ENCODE measurements at regions not wholly inside any gene's neighbourhood (a gene's known extent, or its start where the extent isn't known, plus 50 kb on each side); places are given as distances from the start of the nearest gene placed in this dataset.
"Not testable (repeated sequence)": the region's sequence is repeated elsewhere in the genome, so short reads cannot be mapped to it uniquely, and the experiment has no call there.

DNA sequence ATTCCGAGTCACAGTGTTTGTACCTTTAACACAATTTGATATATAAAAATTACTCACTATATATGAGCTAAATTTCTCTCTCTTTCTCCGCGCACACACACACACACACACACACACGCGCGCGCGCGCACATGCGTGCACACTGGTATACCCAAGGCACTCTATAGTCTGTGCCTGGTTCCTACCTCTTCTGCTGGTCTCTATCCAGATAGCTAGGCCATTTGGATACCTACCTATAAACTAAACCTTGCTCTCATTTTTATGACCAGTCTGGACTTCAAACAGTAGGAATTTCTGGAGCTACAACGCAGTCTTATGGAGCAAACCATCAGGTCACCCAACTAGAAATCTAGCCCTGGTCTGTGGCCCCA lies 97.1 kb upstream of the MAGI3 start:
- no peak overlapping the region for H3K4me3 ChIP-seq (ENCODE audit: low read depth, low read length)
- TF ChIP-seq CTCF (IDR thresholded peaks at IDR 0.05; ENCODE audit: low read depth, low read length), result no peak
- in situ Hi-C loops (cut with HindIII; ENCODE audit: low sequenced_read_pairs), result no loop called here
- no peak for DNase-seq (ENCODE audit: low read depth, low spot score)

DNA sequence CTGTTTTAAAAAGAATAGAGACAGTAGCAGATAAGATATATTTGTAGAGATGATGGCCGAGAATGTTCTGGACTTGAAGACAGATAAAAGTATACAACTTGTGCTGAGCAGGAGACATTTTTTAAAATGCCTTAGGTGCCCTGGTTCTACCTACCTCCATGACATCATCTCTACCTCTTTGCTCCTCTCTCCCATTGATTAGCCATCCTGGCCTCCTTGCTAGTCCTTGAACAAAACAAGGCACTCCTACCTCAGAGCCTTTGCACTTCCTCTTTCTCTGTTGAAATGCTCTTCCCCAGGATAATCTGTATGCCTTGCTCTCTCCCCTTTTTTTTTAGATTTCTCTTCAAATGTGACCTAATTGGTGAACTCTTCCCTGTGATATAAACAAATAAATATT lies 92.6 kb upstream of the MAGI3 start:
- in situ Hi-C loops (cut with HindIII; ENCODE audit: low sequenced_read_pairs), result no loop called here
- no peak for TF ChIP-seq CTCF (IDR thresholded peaks at IDR 0.05; ENCODE audit: low read depth, low read length)
- H3K4me3 ChIP-seq (ENCODE audit: low read depth, low read length), result no peak overlapping the region
- DNase-seq (ENCODE audit: low read depth, low spot score), result no peak

DNA sequence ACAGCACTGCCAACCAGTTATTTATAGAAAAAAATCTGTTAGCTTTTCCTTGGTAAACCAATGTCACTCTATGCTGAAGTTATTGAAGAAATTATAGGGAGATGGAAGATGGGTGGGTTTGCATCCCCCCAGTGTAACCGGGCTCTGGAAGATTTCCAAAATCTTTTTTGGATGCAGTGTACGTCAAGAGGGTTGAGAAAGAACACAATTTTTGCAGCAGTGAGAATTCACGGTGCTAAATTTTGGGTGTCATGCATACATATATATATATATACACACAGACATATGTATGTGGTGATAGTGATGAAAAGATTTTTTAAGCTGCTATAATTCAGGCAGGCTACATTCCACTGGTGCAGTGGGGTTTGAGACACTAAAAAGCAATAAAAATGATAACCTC lies 91.4 kb upstream of the MAGI3 start:
- DNase-seq (ENCODE audit: low read depth, low spot score), result no peak
- TF ChIP-seq CTCF (IDR thresholded peaks at IDR 0.05; ENCODE audit: low read depth, low read length), result no peak
- in situ Hi-C loops (cut with HindIII; ENCODE audit: low sequenced_read_pairs), result no loop called here
- H3K4me3 ChIP-seq (ENCODE audit: low read depth, low read length), result no peak overlapping the region

DNA sequence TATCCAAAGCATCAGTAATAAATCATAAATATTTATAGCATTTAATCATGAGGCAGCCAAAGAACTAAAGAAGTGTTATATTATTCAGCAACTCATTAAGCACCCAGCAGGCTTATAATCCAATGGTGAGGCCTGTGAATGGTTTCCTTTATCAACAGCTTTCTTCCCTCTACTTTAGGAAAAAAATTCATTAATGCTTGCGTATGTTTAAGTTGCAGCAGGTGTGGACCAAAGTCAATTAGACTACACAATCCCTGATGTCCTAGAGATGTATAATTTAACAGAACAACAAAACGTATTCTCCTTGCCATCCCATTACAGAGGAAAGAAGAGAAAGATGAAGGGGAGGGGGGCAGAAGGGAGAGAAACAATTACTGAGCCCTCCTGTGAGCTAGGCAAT lies 87.7 kb upstream of the MAGI3 start:
- H3K4me3 ChIP-seq (ENCODE audit: low read depth, low read length), result no peak overlapping the region
- no peak for TF ChIP-seq CTCF (IDR thresholded peaks at IDR 0.05; ENCODE audit: low read depth, low read length)
- in situ Hi-C loops (cut with HindIII; ENCODE audit: low sequenced_read_pairs), result no loop called here
- DNase-seq (ENCODE audit: low read depth, low spot score), result no peak

GRCh38 chr1:113303267-113303666 lies 87.0 kb upstream of the MAGI3 start:
- DNase-seq (ENCODE audit: low read depth, low spot score), result no peak
- TF ChIP-seq CTCF (IDR thresholded peaks at IDR 0.05; ENCODE audit: low read depth, low read length), result no peak
- in situ Hi-C loops (cut with HindIII; ENCODE audit: low sequenced_read_pairs), result no loop called here
- no peak overlapping the region for H3K4me3 ChIP-seq (ENCODE audit: low read depth, low read length)

DNA sequence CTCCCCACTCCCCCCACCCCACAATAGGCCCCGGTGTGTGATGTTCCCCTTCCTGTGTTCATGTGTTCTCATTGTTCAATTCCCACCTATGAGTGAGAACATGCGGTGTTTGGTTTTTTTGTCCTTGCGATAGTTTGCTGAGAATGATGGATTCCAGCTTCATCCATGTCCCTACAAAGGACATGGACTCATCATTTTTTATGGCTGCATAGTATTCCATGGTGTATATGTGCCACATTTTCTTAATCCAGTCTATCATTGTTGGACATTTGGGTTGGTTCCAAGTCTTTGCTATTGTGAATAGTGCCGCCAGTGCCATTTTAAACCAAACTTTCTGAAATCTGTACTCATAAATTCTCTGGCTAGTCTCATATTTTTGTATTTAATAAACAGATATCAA lies 85.3 kb upstream of the MAGI3 start:
- in situ Hi-C loops (cut with HindIII; ENCODE audit: low sequenced_read_pairs); H3K4me3 ChIP-seq (ENCODE audit: low read depth, low read length); DNase-seq (ENCODE audit: low read depth, low spot score): not testable (repeated sequence)

DNA sequence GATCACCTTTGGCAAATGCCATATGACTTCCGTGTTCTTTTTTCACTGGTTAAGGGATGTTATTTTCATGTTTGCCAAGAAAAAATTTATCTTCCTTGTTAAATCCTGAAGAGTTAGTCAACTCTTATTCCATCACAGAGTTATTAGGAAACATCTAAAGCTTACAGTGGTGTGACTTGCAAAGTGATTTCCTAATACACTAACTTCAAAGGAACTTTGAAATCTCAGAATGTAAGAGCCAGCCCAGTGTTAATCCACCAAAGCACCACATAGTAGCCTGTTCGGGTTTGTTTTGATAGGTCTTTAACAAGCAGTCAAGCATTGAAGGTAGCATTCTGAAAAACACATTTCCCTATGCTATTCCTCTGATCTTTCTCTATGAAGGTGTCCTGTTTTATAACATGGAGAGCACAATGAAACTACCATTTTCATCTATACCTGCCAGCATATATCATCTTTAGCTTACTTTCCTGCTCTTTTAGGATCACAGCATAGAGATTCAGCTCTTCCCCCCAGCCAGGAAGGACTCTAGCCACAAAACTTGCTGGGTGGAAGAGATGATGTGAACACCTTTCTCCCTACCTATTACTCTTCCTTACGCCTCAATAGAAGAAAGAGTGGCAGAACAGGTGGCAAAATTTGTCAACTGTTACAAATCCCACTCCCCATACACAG lies 82.4 kb upstream of the MAGI3 start:
- in situ Hi-C loops (cut with HindIII; ENCODE audit: low sequenced_read_pairs), result no loop called here
- DNase-seq (ENCODE audit: low read depth, low spot score), result no peak
- no peak overlapping the region for H3K4me3 ChIP-seq (ENCODE audit: low read depth, low read length)
- no peak for TF ChIP-seq CTCF (IDR thresholded peaks at IDR 0.05; ENCODE audit: low read depth, low read length)

- DNase-seq (ENCODE audit: low read depth, low spot score); H3K4me3 ChIP-seq (ENCODE audit: low read depth, low read length); in situ Hi-C loops (cut with HindIII; ENCODE audit: low sequenced_read_pairs): not testable (repeated sequence)
These were observed 77.7 kb upstream of the MAGI3 start for GRCh38 chr1:113312651-113313050.

All from astrocyte of the spinal cord (primary cell).